Activated CD4-positive, alpha-beta T cell treated with anti-CD3 and anti-CD28 coated beads, Interleukin-2, amount 10 ng/mL, durations not matched to agents 7 days and 5 days (primary cell): ENCODE measurements at regions not wholly inside any gene's neighbourhood (a gene's known extent, or its start where the extent isn't known, plus 50 kb on each side); places are given as distances from the start of the nearest gene placed in this dataset.

Experiments
- CTCF ChIA-PET: fragments of 350-600 bp; sonication (Branson Sonifier 250); formaldehyde crosslinking; loops from one replicate; lab custom pipeline; 2021; ENCODE audit warnings: antibody characterized with exemption; lab: Charles Lee
- POLR2A ChIA-PET: fragments of 350-600 bp; sonication (Branson Sonifier 250); formaldehyde crosslinking; loops from one replicate; lab custom pipeline; 2021; ENCODE audit warnings: antibody characterized with exemption; lab: Charles Lee
- DNase-seq: peaks from one replicate; pipeline ENCODE4 v3.0.0-alpha.2; 2020
- H3K27ac Mint-ChIP-seq: one replicate; pipeline ENCODE4 v1.8.0; 2021; ENCODE audit warnings: mild to moderate bottlenecking, moderate library complexity, mixed read lengths
- H3K27me3 Mint-ChIP-seq: one replicate; pipeline ENCODE4 v1.8.0; 2021; ENCODE audit warnings: mixed read lengths
- H3K36me3 Mint-ChIP-seq: one replicate; pipeline ENCODE4 v1.8.0; 2021; ENCODE audit warnings: low read depth, mixed read lengths
- H3K4me1 Mint-ChIP-seq: one replicate; pipeline ENCODE4 v1.8.0; 2021; ENCODE audit warnings: mixed read lengths
- H3K4me3 Mint-ChIP-seq: one replicate; pipeline ENCODE4 v1.8.0; 2021; ENCODE audit warnings: mild to moderate bottlenecking, moderate library complexity, mixed read lengths
- H3K9me3 Mint-ChIP-seq: one replicate; pipeline ENCODE4 v1.8.0; 2021; ENCODE audit warnings: mixed read lengths

GRCh38 chr10:116792817-116793216, 50.5 kb upstream of the HSPA12A start:
- Mint-ChIP-seq H3K4me1 (peaks cover 3% of the 10 kb centered on the region), H3K36me3 (no peaks in the 10 kb centered on the region), H3K27me3 (peaks cover 4% of the 10 kb centered on the region), H3K4me3 (no peak overlapping the region), H3K9me3 (no peaks in the 10 kb centered on the region), H3K27ac (no peak overlapping the region)
- ChIA-PET CTCF (no interaction called here), POLR2A (no interaction called here)
- DNase-seq: no peak

GRCh38 chr10:116796469-116796868, 52.8 kb upstream of the ENO4 start:
- H3K36me3 Mint-ChIP-seq: no peaks in the 10 kb centered on the region
- no peaks in the 10 kb centered on the region for H3K9me3 Mint-ChIP-seq
- POLR2A ChIA-PET: interaction anchor here (0.7 kb wide), 1 partner anchor 9 kb away, joined by 3 read pairs; no protein-coding TSS in a partner anchor
- CTCF ChIA-PET: interaction anchor here (0.7 to 7.6 kb wide), 7 partner anchors 9 to 420 kb away, joined by 3 to 46 read pairs (median 5); no protein-coding TSS in a partner anchor
- H3K27me3 Mint-ChIP-seq: peaks cover 4% of the 10 kb centered on the region
- no peak for DNase-seq
- no peaks in the 10 kb centered on the region for H3K4me1 Mint-ChIP-seq
- H3K4me3 Mint-ChIP-seq: no peak overlapping the region
- no peak overlapping the region for H3K27ac Mint-ChIP-seq

- no peak overlapping the region for H3K27ac Mint-ChIP-seq
- peaks cover 4% of the 10 kb centered on the region for H3K27me3 Mint-ChIP-seq
- no peaks in the 10 kb centered on the region for H3K36me3 Mint-ChIP-seq
- no peaks in the 10 kb centered on the region for H3K9me3 Mint-ChIP-seq
- no peak overlapping the region for H3K4me3 Mint-ChIP-seq
- H3K4me1 Mint-ChIP-seq: no peaks in the 10 kb centered on the region
- DNase-seq: peak; percentile 75
- CTCF ChIA-PET: interaction anchor here (1.1 to 7.6 kb wide), 5 partner anchors 9 to 420 kb away, joined by 4 to 46 read pairs (median 11); no protein-coding TSS in a partner anchor
- POLR2A ChIA-PET: interaction anchor here (0.7 kb wide), 1 partner anchor 10 kb away, joined by 3 read pairs; no protein-coding TSS in a partner anchor
Observed at GRCh38 chr10:116796910-116797513, 52.3 kb upstream of the ENO4 start.

- no peak for DNase-seq
- Mint-ChIP-seq H3K4me1 (no peaks in the 10 kb centered on the region), H3K9me3 (no peaks in the 10 kb centered on the region), H3K27me3 (no peaks in the 10 kb centered on the region), H3K4me3 (no peak overlapping the region), H3K27ac (no peak overlapping the region), H3K36me3 (no peaks in the 10 kb centered on the region)
- POLR2A ChIA-PET: no interaction called here
- CTCF ChIA-PET: interaction anchor here (1.1 to 7.6 kb wide), 2 partner anchors 11 to 16 kb away, joined by 3 to 46 read pairs; no protein-coding TSS in a partner anchor
Observed at GRCh38 chr10:116798859-116799258, 50.4 kb upstream of the ENO4 start.
